C1 segment of cervical spinal cord (tissue), 14 donors: ENCODE measurements at regions not wholly inside any gene's neighbourhood (a gene's known extent, or its start where the extent isn't known, plus 50 kb on each side); places are given as distances from the start of the nearest gene placed in this dataset.

Experiments
- DNase-seq, 14 donors: peaks; one replicate each; lab custom pipeline; 2025; lab: John Stamatoyannopoulos, UW

GRCh38 chr19:30784850-30785457 lies 412.8 kb downstream of the ZNF536 start:
- DNase-seq, result peak in 7 of 14 donors; percentile 1 to 46 (median 16)

GRCh38 chr19:30783936-30784335 lies 411.8 kb downstream of the ZNF536 start:
- DNase-seq, result no peak

GRCh38 chr19:30783212-30783611 lies 411.0 kb downstream of the ZNF536 start:
- no peak for DNase-seq

GRCh38 chr19:30781519-30781918 lies 409.3 kb downstream of the ZNF536 start:
- DNase-seq, result no peak

GRCh38 chr19:30781047-30781446 lies 408.9 kb downstream of the ZNF536 start:
- DNase-seq, result no peak

GRCh38 chr19:30780456-30780855 lies 408.3 kb downstream of the ZNF536 start:
- DNase-seq, result no peak

- DNase-seq, result no peak
Observed at GRCh38 chr19:30780032-30780431, 407.8 kb downstream of the ZNF536 start.

GRCh38 chr19:30778961-30779715 lies 407.0 kb downstream of the ZNF536 start:
- no peak for DNase-seq

- DNase-seq, result no peak
Observed at GRCh38 chr19:30778061-30778460, 405.9 kb downstream of the ZNF536 start.

GRCh38 chr19:30775956-30776355 lies 403.8 kb downstream of the ZNF536 start:
- DNase-seq, result no peak

- no peak for DNase-seq
Observed at GRCh38 chr19:30774252-30774766, 402.1 kb downstream of the ZNF536 start.

GRCh38 chr19:30762651-30763050 lies 390.5 kb downstream of the ZNF536 start:
- no peak for DNase-seq

- no peak for DNase-seq
Observed at GRCh38 chr19:30760014-30760413, 387.8 kb downstream of the ZNF536 start.

- DNase-seq, result no peak
Observed at GRCh38 chr19:30757837-30758617, 385.8 kb downstream of the ZNF536 start.

- DNase-seq, result no peak
Observed at GRCh38 chr19:30757104-30757836, 385.1 kb downstream of the ZNF536 start.

- no peak for DNase-seq
Observed at GRCh38 chr19:30755581-30755980, 383.4 kb downstream of the ZNF536 start.

GRCh38 chr19:30754162-30754561 lies 382.0 kb downstream of the ZNF536 start:
- DNase-seq, result no peak

GRCh38 chr19:30752876-30753275 lies 380.7 kb downstream of the ZNF536 start:
- DNase-seq, result no peak

- DNase-seq, result no peak
Observed at GRCh38 chr19:30752201-30752600, 380.0 kb downstream of the ZNF536 start.

- no peak for DNase-seq
Observed at GRCh38 chr19:30745476-30745985, 373.3 kb downstream of the ZNF536 start.

- no peak for DNase-seq
Observed at GRCh38 chr19:30744741-30745475, 372.7 kb downstream of the ZNF536 start.
